SK-N-SH treated with all-trans-retinoic acid at 6 μM for 48 hours (cell line): ENCODE measurements at regions not wholly inside any gene's neighbourhood (a gene's known extent, or its start where the extent isn't known, plus 50 kb on each side); places are given as distances from the start of the nearest gene placed in this dataset.

Experiments used
- RARB ChIP-seq: fragments of 250-450 bp; sonication (Bioruptor Pico); IDR thresholded peaks from 2 replicates; pipeline ENCODE4 v1.8.0; 2021; ENCODE audit warnings: mild to moderate bottlenecking, moderate library complexity
- ZNF8 ChIP-seq: fragments of 450-650 bp; formaldehyde crosslinking; IDR thresholded peaks from 2 replicates; pipeline ENCODE4 v1.5.0; 2020; ENCODE audit warnings: mild to moderate bottlenecking, moderate library complexity

DNA sequence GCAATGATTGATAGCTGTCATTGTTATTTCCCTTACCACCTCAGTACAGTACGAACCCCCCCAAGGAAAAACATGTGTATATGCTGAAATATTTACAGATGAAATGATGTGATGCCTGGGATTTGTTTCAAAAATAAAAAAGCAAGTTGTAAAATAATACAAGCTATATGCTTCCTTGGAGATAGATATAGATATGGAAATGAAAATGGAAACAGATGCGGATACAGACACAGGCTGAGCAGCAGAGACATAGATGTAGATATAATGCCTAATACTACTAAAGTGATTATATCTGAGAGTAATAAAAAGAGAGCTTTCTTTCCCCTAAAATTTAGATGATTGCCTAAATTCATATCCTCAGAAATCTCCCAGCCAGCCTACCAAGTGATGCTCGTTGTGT is 127.5 kb upstream of the TNPO1 start:
- no peak for TF ChIP-seq ZNF8 (CRISPR knock-in tag)
- no peak for TF ChIP-seq RARB (CRISPR knock-in tag)
